ENCODE measurements at regions not wholly inside any gene's neighbourhood (a gene's known extent, or its start where the extent isn't known, plus 50 kb on each side); places are given as distances from the start of the nearest gene placed in this dataset.
"Not testable (repeated sequence)": the region's sequence is repeated elsewhere in the genome, so short reads cannot be mapped to it uniquely, and the experiment has no call there.

DNA sequence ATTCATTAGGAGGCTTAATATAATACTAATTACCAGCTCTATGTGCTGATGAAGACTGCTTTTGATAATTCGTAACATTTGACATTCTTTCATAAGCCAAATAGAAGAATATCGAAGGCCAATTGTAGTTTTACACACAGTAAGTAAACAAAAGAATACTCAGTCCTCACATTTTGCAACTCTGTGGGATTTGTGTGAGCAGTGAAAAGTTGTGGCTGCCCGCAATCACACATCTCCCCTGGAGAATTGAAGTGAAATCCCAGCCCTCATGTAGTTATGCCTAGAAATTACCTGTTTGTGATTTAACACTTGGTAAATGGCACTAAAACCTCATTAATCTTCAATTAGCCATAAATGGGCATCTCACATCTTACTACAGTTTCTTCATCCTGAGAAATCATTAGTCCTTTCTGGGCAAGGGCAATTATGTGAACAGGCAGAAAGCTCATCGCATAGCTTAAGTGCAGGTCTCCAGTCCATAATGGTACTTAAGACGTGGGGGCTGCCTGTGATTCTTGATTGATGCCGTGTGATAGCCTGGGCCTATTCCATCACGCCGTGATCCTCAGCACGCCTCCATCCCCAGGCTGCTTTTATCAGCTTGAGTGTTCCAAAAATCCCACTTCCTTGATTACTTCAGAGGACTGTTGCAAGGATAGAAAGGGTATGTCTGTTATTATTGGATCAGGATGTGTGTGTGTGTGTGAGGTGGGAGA, 97.9 kb upstream of the METTL14 start:
- no peak for DNase-seq (ENCODE audit: low spot score)

DNA sequence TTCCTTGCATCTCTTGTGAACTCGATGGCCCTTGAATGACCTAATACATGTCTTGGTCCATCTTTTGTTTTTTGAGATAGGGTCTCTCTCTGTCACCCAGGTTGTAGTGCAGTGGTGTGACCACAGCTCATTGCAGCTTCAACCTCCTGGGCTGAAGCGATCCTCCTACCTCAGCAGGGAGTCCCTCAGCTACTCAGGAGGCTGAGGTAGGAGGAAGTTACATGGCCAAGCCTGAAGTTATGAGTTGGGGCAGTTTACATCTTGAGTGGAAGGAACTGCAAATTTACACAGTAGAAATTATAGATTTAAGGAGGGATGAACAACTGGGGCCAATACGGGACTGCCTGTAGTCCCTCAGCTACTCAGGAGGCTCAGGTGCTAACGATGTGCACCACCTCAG, 97.2 kb upstream of the METTL14 start:
- no peak for DNase-seq (ENCODE audit: low spot score)

DNA sequence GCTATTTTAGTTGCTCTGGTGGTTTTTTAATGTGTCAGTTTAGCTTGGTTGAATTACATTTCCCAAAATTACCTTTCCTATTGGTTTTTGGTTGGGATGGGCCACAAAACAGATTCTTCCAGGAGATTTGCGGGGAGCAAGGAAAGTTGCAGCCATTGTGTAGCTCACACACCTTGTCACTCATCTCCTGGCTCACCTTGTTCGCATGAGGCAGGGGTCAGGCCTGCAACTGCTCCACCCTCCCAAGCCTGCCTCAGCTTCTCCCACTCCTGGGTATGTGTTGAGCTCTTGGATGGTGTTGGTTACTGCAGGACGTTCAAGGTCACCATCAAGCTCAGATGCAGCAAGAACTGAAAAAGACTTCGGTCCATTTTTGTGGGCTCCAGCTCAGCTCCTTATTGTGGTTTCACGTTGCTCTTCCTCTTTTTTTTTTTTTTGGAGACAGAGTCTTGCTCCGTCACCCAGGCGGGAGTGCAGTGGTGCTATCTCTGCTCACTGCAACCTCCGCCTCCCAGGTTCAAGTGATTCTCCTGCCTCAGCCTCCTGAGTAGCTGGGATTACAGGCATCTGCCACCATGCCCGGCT, 95.6 kb upstream of the METTL14 start:
- DNase-seq (ENCODE audit: low spot score) = no peak

DNA sequence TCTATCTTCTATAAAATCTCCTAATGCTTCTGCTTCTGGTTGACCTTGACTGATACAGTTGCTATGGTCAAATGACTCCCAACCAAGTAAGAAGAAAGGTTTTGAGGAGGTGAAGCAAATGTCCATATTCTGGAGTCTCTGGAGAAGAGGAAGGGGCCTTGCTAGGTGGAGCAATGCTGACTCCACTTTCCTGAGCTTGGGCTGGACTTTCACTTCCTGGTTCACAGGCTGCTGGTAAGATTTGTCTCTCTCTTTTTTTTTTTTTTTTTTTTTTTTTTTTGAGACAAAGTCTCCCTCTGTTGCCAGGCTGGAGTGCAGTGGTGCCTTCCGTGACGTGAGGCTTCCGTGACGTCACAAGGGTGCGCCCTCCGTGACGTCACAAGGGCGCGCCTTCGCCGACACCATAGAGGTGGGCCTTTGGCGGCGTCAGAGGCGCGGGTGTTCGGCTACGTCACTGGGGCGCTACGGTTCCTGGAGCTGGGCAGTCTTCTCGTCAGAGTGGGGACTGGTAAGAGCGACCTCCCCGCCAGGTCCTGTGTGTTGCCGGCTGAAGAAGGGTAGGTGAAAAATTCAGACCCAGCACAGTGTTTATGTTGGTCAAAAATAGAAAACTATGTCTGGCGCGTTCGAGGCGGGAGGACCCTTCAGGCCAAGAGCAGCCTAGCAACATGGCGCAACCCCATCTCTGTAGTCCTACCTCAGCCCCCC, 93.7 kb upstream of the METTL14 start:
- DNase-seq (ENCODE audit: low spot score) = peak; percentile 96

DNA sequence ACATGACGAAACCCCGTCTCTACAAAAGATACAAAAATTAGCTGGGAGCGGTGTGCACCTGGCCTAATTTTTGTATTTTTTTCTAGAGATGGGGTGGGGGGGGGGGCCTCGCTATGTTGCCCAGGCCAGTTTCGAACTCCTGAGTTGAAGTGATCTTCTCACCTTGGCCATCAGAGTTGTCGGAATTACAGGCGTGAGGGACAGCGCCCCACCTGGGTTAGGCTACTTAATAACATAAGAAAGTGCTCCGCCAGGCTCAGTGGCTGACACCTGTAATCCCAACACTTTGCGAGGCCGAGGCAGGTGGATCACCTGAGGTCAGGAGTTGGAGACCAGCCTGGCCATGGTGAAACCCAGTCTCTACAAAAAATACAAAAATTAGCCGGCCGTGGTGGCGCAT, 92.9 kb upstream of the METTL14 start:
- DNase-seq (ENCODE audit: low spot score) = not testable (repeated sequence)

DNA sequence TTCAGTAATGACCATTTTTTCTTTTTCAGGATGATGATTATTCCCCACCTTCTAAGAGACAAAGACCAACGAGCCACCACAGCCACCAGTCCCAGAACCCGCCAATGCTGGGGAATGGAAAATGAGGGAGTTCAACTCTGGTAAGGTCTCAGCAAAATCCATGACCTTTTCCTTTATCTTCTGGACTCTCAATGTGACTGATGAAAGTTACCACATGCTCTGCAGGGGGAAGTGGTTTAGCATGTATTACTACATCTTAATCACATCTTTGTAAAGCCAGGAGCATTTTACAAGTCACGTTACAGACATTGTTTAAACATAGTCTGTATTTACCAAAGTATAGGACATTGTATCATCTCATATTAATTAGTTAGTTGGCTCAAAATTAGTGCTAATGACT, 89.3 kb upstream of the METTL14 start:
- not testable (repeated sequence) for DNase-seq (ENCODE audit: low spot score)

DNA sequence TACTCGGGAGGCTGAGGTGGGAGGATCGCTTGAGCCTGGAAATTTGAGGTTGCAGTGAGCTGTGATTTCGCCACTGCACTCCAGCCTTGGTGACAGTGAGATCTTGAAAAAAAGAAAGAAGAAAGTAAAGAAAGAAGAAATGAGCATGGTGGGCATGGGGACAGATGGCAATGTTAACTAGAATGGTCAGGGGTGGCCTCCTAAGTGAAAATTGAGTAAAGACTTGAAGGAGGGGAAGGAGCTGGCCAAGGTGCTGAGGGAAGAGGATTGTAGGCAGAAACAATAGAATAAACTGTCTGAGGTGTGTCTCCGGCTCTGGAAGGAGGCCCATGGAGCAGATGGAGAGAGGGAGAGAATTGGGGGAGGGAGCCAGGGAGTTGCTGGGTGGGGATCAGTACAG, 60.1 kb upstream of the METTL14 start:
- not testable (repeated sequence) for DNase-seq (ENCODE audit: low spot score)

DNA sequence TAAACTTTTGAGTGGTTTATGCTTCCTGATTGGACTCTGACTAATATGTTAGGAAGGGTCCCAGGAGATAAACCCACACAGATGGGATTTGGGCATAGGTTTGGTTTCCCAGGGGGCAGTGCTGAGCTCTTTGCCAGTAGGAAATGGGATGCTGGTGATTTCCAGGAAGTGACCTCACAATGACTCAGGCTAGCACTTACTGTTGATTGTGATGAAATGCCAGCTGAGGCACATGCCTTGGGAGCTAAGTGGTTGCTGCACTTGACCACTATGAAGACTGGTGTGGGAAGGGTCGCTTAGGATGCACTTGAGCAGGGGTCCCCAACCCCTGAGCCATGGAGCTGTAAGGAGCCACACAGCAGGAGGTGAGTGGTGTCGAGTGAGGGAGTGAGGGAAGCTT, 55.5 kb upstream of the METTL14 start:
- peak; percentile 11 for DNase-seq (ENCODE audit: low spot score)

DNA sequence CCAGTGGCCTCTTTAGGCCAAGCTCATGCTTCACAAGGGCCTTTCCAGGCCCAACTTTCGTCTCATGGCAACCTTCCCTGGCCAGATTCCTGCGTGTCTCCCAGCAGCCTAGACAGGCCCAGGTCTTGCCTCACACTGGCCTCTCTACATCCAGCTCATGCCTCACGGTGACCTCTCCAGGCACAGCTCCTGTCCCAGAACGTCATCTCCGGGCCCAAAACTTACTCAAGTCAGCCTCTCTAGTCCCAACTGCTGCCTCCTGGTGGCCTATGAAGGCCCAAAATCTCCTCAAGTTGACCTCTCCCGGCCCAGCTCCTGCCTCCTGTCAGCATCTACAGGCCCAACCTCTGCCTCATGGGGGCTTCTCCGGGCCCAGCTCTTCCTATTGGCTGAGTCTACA, 54.3 kb upstream of the METTL14 start:
- not testable (repeated sequence) for DNase-seq (ENCODE audit: low spot score)

DNA sequence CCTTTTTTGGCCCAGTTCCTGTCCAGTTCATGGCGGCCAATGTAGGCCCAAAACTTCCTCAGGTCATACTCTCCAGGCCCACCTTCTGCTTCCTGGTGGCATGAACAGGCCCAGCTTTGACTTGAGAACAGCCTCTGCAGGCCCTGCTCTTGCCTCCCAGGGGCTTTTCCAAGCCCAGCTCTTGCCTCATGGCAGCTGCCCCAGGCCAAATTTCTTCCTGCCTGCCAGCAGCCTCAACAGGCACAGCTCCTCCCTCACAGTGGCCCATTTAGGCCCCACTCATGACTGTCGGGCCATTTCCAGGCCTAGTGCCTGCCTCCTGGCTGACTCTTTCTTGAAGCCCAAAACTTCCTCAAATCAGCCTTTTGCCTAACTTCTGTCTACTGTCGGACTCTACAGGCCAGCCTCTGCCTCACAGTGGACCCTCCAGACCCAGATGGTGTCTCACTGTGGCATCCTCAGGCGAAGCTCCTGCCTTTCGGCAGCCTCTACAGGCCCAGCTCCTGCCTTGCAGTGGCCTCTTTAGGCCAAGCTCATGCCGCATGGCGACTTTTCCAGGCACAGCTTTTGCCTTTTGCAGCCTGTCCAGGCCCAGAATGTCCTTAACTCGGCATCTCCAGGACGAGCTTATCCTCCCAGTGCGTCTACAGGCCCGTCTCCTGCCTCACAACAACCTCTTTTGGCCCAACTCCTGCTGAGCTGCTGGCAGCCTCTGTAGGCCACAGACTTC, 53.7 kb upstream of the METTL14 start:
- DNase-seq (ENCODE audit: low spot score) = not testable (repeated sequence)

DNA sequence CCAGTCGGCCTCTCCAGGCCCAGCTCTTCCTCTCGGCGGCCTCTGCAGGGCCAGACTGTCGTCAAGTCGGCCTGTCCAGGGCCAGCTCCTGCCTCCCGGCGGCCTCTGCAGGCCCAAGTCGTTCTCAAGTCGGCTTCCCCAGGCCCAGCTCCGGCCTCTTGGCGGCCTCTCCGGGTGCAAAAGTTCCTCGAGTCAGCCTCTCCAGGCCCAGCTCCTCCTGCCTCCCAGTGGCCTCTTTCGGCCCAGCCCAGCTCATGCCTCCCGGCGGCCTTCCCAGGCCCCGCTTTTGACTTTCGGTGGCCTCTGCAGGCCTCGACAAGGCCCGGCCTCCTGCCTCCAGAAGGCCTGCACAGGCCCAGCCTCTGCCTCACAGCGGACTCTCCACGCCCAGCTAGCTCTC, 51.7 kb upstream of the METTL14 start:
- DNase-seq (ENCODE audit: low spot score) = not testable (repeated sequence)

DNA sequence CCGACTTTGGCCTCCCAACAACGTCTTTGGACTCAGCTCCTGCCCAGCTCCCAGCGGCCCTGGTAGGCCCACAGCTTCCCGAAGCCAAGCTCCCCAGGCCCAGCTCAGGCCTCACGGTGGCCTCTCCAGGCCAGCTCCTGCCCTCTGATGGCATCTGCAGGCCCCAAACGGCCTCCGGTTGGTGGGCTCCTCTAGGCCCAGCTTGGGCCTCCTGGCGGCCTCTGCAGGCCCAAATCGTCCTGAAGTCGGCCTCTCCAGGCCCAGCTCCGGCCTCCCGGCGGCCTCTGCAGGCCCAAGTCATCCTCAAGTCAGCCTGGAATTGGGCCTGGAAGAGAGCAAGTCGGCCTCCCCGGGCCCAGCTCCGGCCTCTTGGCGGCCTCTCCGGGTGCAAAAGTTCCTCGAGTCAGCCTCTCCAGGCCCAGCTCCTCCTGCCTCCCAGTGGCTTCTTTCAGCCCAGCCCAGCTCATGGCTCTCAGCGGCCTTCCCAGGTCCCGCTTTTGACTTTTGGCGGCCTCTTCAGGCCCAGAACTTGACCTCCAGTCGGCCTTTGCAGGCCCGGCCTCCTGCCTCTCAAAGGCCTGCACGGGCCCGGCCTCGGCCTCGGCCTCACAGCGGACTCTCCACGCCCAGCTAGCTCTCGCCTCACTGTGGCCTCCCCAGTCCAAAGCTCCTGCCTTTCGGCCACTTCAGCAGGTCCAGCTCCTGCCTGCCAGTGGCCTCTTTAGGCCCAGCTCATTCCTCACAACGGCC, 50.9 kb upstream of the METTL14 start:
- not testable (repeated sequence) for DNase-seq (ENCODE audit: low spot score)
